HepG2 (cell line): ENCODE measurements at regions not wholly inside any gene's neighbourhood (a gene's known extent, or its start where the extent isn't known, plus 50 kb on each side); places are given as distances from the start of the nearest gene placed in this dataset.

Source experiments
- ATAC-seq: fragments of 200-7000 bp; cut with Tn5 transposase; 3 replicates; pipeline ENCODE4 v1.9.1; 2020; ENCODE audit warnings: mild to moderate bottlenecking, moderate library complexity
- BruUV-seq: library from RNA; stranded (reverse); fragments of 400-500 nt; replicated peaks from 2 replicates; lab custom pipeline; 2021; lab: Mats Ljungman, UMichigan
- CTCF ChIA-PET: fragments of 300-600 bp; formaldehyde crosslinking; extraction: SDS; loops from one replicate; lab custom pipeline; 2021; ENCODE audit warnings: low total read pairs, inconsistent platforms, low intra/inter-chr PET ratio; lab: Yijun Ruan, JAX
- POLR2A ChIA-PET: fragments of 350-600 bp; sonication (Branson Sonifier 250); formaldehyde crosslinking; loops from one replicate; lab custom pipeline; 2020; ENCODE audit warnings: antibody characterized with exemption, inconsistent platforms; lab: Yijun Ruan, JAX
- DNase-seq: peaks from one replicate; pipeline ENCODE4 v3.0.0-alpha.2; 2015; ENCODE audit warnings: low spot score
- FAIRE-seq: peaks from 3 replicates; lab custom pipeline; 2011; peaks lifted over from hg19 to GRCh38; lab: Jason Lieb, UNC
- H2AFZ ChIP-seq: one replicate; pipeline ENCODE4 v1.6.1; 2011; ENCODE audit warnings: low read length, inconsistent platforms
- H3K27ac ChIP-seq: fragments of 300-600 bp; 3 replicates; pipeline ENCODE4 v1.8.0; 2011; ENCODE audit warnings: mixed run types, mild to moderate bottlenecking, mixed read lengths, low read length, inconsistent platforms; ENCODE audit not compliant: insufficient read depth; ENCODE audit errors: extremely low read length
- H3K27me3 ChIP-seq, 2 experiments: fragments of 200-600 bp in 1 of 2; 2 replicates in 1 of 2; 3 replicates in 1 of 2; pipeline versions ENCODE4 v1.6.0 to v1.8.0; 2011; ENCODE audit warnings: low read length in 2 of 2, mild to moderate bottlenecking in 2 of 2, moderate library complexity in 2 of 2, inconsistent platforms in 1 of 2; ENCODE audit not compliant: insufficient read depth in 2 of 2, control insufficient read depth in 1 of 2
- H3K36me3 ChIP-seq, 2 experiments: fragments of 200-600 bp in 1 of 2; replicated peaks in 1 of 2; 2 replicates in 1 of 2; 3 replicates in 1 of 2; pipeline versions ENCODE4 v1.5.1 to v1.8.0; 2011; ENCODE audit warnings: low read length in 2 of 2, inconsistent platforms in 1 of 2; ENCODE audit not compliant: insufficient read depth in 2 of 2, control insufficient read depth in 1 of 2
- H3K4me1 ChIP-seq: 2 replicates; pipeline ENCODE4 v1.5.1; 2012; ENCODE audit warnings: low read length, inconsistent platforms; ENCODE audit not compliant: insufficient read depth
- H3K4me2 ChIP-seq: 2 replicates; pipeline ENCODE4 v1.6.0; 2011; ENCODE audit warnings: low read depth, low read length, inconsistent platforms
- H3K4me3 ChIP-seq, 3 experiments: fragments of 200-600 bp in 1 of 3; sonication (generic), shearing (Covaris generic) in 1 of 3; replicated peaks in 1 of 3; 2 replicates each; pipeline ENCODE4 v1.5.1; 2011 to 2016; ENCODE audit warnings: low read length in 3 of 3, inconsistent platforms in 2 of 3, low read depth in 2 of 3, mild to moderate bottlenecking in 2 of 3, control low read depth in 1 of 3, mixed read lengths in 1 of 3; ENCODE audit not compliant: insufficient read depth in 1 of 3
- H3K79me2 ChIP-seq: one replicate; pipeline ENCODE4 v1.6.1; 2011; ENCODE audit warnings: low read length, inconsistent platforms; ENCODE audit not compliant: insufficient read depth
- H3K9ac ChIP-seq: 2 replicates; pipeline ENCODE4 v1.6.0; 2011; ENCODE audit warnings: mild to moderate bottlenecking, low read depth, low read length, inconsistent platforms; ENCODE audit not compliant: insufficient read depth
- H3K9me3 ChIP-seq: 2 replicates; pipeline ENCODE4 v1.5.1; 2012; ENCODE audit warnings: mild to moderate bottlenecking, low read length
- H4K20me1 ChIP-seq: 2 replicates; pipeline ENCODE4 v1.6.0; 2011; ENCODE audit warnings: inconsistent platforms, mild to moderate bottlenecking, low read length, moderate library complexity; ENCODE audit not compliant: insufficient read depth
- CREM ChIP-seq, 2 experiments: sonication (generic) in 1 of 2; formaldehyde crosslinking in 1 of 2; IDR thresholded peaks; 2 replicates each; pipeline versions ENCODE4 v1.4.0 to v1.6.1; 2016 to 2020; ENCODE audit warnings: antibody characterized with exemption in 1 of 2, mild to moderate bottlenecking in 1 of 2, missing genetic modification reagents in 1 of 2
- HOMEZ ChIP-seq: IDR thresholded peaks from 2 replicates; pipeline ENCODE4 v1.6.1; 2016; ENCODE audit warnings: low read depth
- JUN ChIP-seq: sonication (generic); formaldehyde crosslinking; IDR thresholded peaks from 2 replicates; pipeline ENCODE4 v1.4.0; 2020; ENCODE audit warnings: mild to moderate bottlenecking, missing genetic modification reagents
- KAT2B ChIP-seq: fragments of 150-350 bp; IDR thresholded peaks from 2 replicates; pipeline ENCODE4 v1.6.1; 2014; ENCODE audit warnings: low read depth, low read length, borderline replicate concordance
- KDM5A ChIP-seq: fragments of 200-600 bp; sonication (generic); IDR thresholded peaks from 2 replicates; pipeline ENCODE4 v1.7.0; 2018; ENCODE audit warnings: antibody characterized with exemption, mild to moderate bottlenecking, low read length, borderline replicate concordance
- KLF12 ChIP-seq: sonication (generic); formaldehyde crosslinking; IDR thresholded peaks from 2 replicates; pipeline ENCODE4 v1.4.0; 2020; ENCODE audit warnings: missing genetic modification reagents, borderline replicate concordance
- NFIB ChIP-seq: sonication (generic); formaldehyde crosslinking; IDR thresholded peaks from 2 replicates; pipeline ENCODE4 v1.9.0; 2021; ENCODE audit warnings: missing genetic modification reagents, mild to moderate bottlenecking, borderline replicate concordance
- PHF8 ChIP-seq: sonication (generic); formaldehyde crosslinking; IDR thresholded peaks from 2 replicates; pipeline ENCODE4 v1.5.0; 2020; ENCODE audit warnings: missing genetic modification reagents
- SMYD3 ChIP-seq: sonication (generic); formaldehyde crosslinking; IDR thresholded peaks from 2 replicates; pipeline ENCODE4 v1.8.1; 2023; ENCODE audit warnings: mild to moderate bottlenecking, missing genetic modification reagents
- ZBTB3 ChIP-seq: sonication (generic); formaldehyde crosslinking; IDR thresholded peaks from 2 replicates; pipeline ENCODE4 v1.4.0; 2020; ENCODE audit warnings: low read depth, mild to moderate bottlenecking, moderate library complexity, missing genetic modification reagents, borderline replicate concordance
- ZHX2 ChIP-seq, 2 experiments: sonication (generic) in 1 of 2; formaldehyde crosslinking in 1 of 2; IDR thresholded peaks; 2 replicates each; pipeline versions ENCODE4 v1.6.1 to v1.9.0; 2014 to 2022; ENCODE audit warnings: antibody characterized with exemption in 1 of 2, borderline replicate concordance in 1 of 2, inconsistent platforms in 1 of 2, low read depth in 1 of 2, missing genetic modification reagents in 1 of 2
- ZNF256 ChIP-seq: sonication (generic); formaldehyde crosslinking; conservative IDR thresholded peaks from 2 replicates; pipeline ENCODE4 v1.4.0; 2020; ENCODE audit warnings: missing genetic modification reagents
- ZNF260 ChIP-seq: sonication (generic); formaldehyde crosslinking; IDR thresholded peaks from 2 replicates; pipeline ENCODE4 v1.4.0; 2020; ENCODE audit warnings: missing genetic modification reagents, low read depth, mild to moderate bottlenecking, borderline replicate concordance
- ZNF317 ChIP-seq: sonication (generic); formaldehyde crosslinking; IDR thresholded peaks from 2 replicates; pipeline ENCODE4 v1.5.0; 2020; ENCODE audit warnings: mild to moderate bottlenecking, missing genetic modification reagents
- ZNF777 ChIP-seq: sonication (generic); formaldehyde crosslinking; IDR thresholded peaks from 2 replicates; pipeline ENCODE4 v1.4.0; 2020; ENCODE audit warnings: missing genetic modification reagents
- ZNF878 ChIP-seq: sonication (generic); formaldehyde crosslinking; IDR thresholded peaks from 2 replicates; pipeline ENCODE4 v1.8.1; 2023; ENCODE audit warnings: mild to moderate bottlenecking, missing genetic modification reagents, moderate library complexity
- WGBS: methylation state at CpG from one replicate; pipeline ENCODE4 v1.1.6; 2017; ENCODE audit warnings: low lambda C conversion rate; 5-methylcytosine and 5-hydroxymethylcytosine counted together
- in situ Hi-C: cut with HindIII; loops from 2 replicates; pipeline ENCODE4 v1.10.0; 2017; ENCODE audit warnings: low pct_unique_long_range_greater_than_20kb; ENCODE audit not compliant: extremely low pct_ligation_motif_present
- intact Hi-C: fragments of 100-400 bp; cut with micrococcal nuclease; formaldehyde crosslinking; loops from one replicate; pipeline ENCODE4 v1.10.0; 2022; ENCODE audit not compliant: unreplicated experiment
- TF ChIP-seq, protein P1 (sequence below): sonication (generic); formaldehyde crosslinking; IDR thresholded peaks from 2 replicates; pipeline ENCODE4 v1.4.0; 2020; ENCODE audit warnings: missing genetic modification reagents

DNA sequence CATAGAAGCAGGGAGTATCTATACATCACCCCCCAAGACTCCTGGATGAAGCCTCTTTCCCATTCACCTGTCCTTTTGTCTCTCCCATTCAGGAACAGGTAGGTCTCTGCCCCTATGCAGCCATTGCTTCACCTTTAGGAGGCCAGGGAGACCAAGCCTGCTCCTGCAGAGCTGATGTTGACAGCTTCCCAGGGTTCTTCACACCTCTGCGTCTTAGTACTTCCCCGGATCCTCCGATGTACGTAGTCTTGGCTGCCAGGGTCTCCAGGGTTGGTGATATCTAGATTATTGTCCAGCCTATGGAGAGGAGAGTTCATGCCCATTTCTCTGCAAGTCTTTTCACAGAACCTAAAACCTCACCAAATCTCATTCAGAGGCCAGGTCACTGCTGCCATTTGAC, 365.7 kb upstream of the KLF6 start:
- Histone ChIP-seq H3K27me3 (peaks cover 0 to 3% of the 10 kb centered on the region in 2 experiments; a peak in 2 of 5 replicates), H3K4me3 (no peak overlapping the region), H3K79me2 (no peaks in the 10 kb centered on the region), H3K4me1 (no peaks in the 10 kb centered on the region), H3K27ac (no peak overlapping the region), H3K36me3 (no peaks in the 10 kb centered on the region), H2AFZ (no peak overlapping the region), H3K9ac (no peak overlapping the region), H3K4me2 (no peak overlapping the region), H3K9me3 (no peaks in the 10 kb centered on the region), H4K20me1 (no peaks in the 10 kb centered on the region)
- DNase-seq: no peak
- FAIRE-seq: no peak
- CTCF ChIA-PET: no interaction called here
- intact Hi-C loops: no loop called here
- in situ Hi-C loops: no loop called here
- 90% methylated on average over 4 of the region's 4 CpGs for WGBS
- no TSS peak for BruUV-seq
- POLR2A ChIA-PET: no interaction called here
- ATAC-seq: no peak
- no peak for TF ChIP-seq JUN
- TF ChIP-seq NFIB (CRISPR knock-in tag): no peak
- no peak for TF ChIP-seq PHF8 (CRISPR knock-in tag)
- TF ChIP-seq, protein P1, sequence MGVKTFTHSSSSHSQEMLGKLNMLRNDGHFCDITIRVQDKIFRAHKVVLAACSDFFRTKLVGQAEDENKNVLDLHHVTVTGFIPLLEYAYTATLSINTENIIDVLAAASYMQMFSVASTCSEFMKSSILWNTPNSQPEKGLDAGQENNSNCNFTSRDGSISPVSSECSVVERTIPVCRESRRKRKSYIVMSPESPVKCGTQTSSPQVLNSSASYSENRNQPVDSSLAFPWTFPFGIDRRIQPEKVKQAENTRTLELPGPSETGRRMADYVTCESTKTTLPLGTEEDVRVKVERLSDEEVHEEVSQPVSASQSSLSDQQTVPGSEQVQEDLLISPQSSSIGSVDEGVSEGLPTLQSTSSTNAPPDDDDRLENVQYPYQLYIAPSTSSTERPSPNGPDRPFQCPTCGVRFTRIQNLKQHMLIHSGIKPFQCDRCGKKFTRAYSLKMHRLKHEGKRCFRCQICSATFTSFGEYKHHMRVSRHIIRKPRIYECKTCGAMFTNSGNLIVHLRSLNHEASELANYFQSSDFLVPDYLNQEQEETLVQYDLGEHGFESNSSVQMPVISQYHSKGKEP (CRISPR knock-in tag): no peak
- TF ChIP-seq ZNF260 (CRISPR knock-in tag): no peak
- no peak for TF ChIP-seq CREM (IDR thresholded peaks at IDR 0.05)
- no peak for TF ChIP-seq CREM (CRISPR knock-in tag; IDR thresholded peaks at IDR 0.05)
- no peak for TF ChIP-seq ZHX2 (IDR thresholded peaks at IDR 0.05; ENCODE audit: low read depth)
- TF ChIP-seq ZHX2 (CRISPR knock-in tag; IDR thresholded peaks at IDR 0.05; ENCODE audit: borderline replicate concordance): no peak
- TF ChIP-seq KLF12 (CRISPR knock-in tag): no peak
- TF ChIP-seq ZNF878: no peak
- no peak for TF ChIP-seq HOMEZ (CRISPR knock-in tag)
- no peak for TF ChIP-seq ZBTB3 (CRISPR knock-in tag)
- no peak for TF ChIP-seq ZNF256
- TF ChIP-seq KAT2B: no peak
- no peak for TF ChIP-seq ZNF317
- TF ChIP-seq SMYD3 (CRISPR knock-in tag): no peak
- no peak for TF ChIP-seq ZNF777 (CRISPR knock-in tag)
- TF ChIP-seq KDM5A: no peak
